Activated CD4-positive, alpha-beta T cell treated with anti-CD3 and anti-CD28 coated beads, Interleukin-2, Interleukin-4, amounts not matched to agents 100 ng/mL and 50 ng/mL, durations not matched to agents 16 hours and 8 hours (primary cell): ENCODE measurements at regions not wholly inside any gene's neighbourhood (a gene's known extent, or its start where the extent isn't known, plus 50 kb on each side); places are given as distances from the start of the nearest gene placed in this dataset.
"Not testable (repeated sequence)": the region's sequence is repeated elsewhere in the genome, so short reads cannot be mapped to it uniquely, and the experiment has no call there.

Experiments
- DNase-seq: peaks from one replicate; pipeline ENCODE4 v3.0.0-alpha.2; 2020; ENCODE audit warnings: low spot score

GRCh38 chr7:34207810-34208209 is 302.5 kb downstream of the BMPER start:
- DNase-seq: no peak

DNA sequence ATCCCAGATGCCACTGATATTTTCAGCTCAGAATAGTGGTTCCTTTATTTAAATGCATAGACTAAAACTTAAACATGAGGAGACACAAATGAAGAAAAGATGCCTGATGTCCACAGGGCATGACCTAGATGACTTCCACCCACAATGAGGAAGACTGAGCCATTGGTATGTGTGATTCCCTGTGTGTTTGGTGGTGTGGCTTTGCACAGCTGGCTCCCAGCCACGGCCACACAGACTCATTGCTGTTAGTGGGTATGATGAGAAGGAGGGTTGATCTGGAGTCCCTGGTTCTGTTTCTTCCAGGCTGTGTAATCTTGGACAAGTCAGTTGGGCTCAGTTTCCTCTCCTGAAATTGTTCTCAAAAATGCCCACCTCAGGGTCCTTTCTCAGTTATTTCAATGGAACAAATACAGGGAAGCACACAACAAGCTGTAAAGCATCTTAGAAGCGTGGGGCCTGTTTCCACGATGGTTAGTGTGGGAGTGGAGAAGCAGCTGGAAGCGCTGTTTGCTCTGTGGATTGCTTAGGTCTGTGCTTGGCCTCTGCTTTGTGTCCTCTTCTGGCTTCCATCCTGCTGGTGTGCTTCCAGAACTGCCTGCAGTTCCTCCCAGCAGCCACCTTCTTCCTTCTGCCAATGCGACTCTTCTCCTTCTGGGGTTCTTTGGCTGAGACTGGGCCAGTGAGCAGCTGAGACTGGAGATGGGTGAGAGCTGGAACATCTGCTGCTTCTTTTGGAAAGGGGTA is 303.7 kb downstream of the BMPER start:
- DNase-seq: no peak

DNA sequence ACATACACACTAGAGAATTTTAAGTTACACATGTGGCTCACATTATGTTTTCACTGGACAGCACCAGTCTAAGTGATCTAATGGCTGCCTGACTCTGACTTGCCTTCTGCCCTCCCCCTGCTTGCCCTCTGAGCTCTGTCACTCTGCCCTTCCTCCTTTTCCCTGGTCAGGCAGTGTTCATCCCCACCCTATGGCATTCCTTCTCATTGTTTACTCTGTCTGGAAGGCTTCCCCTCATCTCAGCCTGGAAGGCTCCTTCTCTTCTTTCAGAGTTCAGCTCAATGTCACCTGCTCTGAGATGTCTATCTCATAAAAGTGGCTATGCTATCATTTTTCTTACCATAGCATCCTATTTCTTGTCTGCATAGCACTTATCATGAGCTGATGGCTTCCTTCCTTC is 305.7 kb downstream of the BMPER start:
- no peak for DNase-seq

GRCh38 chr7:34217972-34218371 is 312.6 kb downstream of the BMPER start:
- no peak for DNase-seq

GRCh38 chr7:34219153-34219718 is 313.9 kb downstream of the BMPER start:
- no peak for DNase-seq

- no peak for DNase-seq
Observed at GRCh38 chr7:34220506-34221185, 315.3 kb downstream of the BMPER start.

GRCh38 chr7:34222316-34222715 is 317.0 kb downstream of the BMPER start:
- no peak for DNase-seq

- no peak for DNase-seq
Observed at GRCh38 chr7:34222722-34223121, 317.4 kb downstream of the BMPER start.

- DNase-seq: no peak
Observed at GRCh38 chr7:34224281-34224680, 318.9 kb downstream of the BMPER start.

DNA sequence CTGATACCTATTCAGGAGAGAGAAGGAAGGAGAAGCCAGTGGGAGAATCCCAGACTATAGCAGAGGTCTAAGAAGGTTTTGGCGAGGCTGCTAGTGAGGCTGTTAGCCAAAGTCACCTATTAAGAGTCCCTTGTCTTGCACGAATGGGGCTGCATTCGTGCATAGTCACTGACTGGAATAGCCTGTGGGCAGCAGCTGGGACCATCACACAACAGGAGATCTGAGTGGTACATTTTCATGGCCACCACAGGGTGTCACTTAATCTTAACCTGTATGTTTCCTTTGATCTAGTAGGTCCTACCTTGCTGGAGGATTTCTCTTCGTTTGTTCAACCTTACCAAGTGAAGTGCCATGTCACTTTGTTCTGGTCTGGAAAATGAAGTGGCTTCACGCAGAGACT is 319.9 kb downstream of the BMPER start:
- DNase-seq: no peak

GRCh38 chr7:34227525-34227924 is 322.2 kb downstream of the BMPER start:
- DNase-seq: no peak

DNA sequence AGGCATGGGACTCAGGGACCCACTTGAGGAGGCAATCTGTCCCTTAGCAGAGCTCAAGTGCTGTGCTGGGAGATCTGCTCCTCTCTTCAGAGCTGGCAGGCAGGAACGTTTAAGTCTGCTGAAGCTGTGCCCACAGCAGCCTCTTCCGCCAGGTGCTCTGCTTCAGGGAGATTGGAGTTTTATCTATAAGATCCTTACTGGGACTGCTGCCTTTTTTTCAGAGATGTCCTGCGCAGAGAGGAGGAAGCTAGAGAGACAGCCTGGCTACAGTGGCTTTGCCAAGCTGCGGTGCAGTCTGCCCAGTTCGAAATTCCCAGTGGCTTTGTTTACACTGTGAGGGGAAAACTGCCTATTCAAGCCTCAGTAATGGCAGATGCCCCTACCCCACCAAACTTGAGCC is 329.8 kb downstream of the BMPER start:
- DNase-seq: not testable (repeated sequence)

GRCh38 chr7:34236057-34236456 is 330.7 kb downstream of the BMPER start:
- no peak for DNase-seq

DNA sequence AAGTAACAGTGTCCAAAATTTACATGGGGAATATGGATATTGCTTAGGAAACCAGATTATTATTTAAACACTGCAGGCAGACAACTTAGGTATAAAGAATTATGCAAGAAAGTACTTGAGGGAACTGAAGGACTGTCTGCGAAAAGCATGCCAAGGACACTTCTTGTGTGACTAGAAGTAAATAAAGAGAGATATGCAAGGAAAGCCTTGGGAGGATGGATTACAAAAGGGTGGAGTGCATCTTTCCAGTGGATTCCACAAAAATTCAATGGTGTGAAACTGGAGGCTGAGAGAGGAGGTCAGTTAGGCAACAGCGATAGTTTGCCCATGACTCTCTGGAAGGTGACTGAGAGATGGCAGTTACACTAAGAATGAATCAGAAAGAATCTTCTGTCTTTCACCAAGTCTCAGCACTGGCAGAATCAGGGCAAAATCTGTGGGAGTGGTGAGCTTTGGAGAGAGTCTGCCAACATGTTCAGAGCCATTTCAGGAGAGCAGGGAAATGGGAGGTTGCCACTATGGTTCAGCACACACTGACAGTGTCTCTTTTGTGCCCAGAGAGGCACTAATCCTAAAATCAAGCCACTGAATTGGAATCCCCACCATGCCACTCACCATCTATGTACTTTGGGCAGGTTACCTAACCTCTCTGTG is 331.6 kb downstream of the BMPER start:
- DNase-seq: no peak

DNA sequence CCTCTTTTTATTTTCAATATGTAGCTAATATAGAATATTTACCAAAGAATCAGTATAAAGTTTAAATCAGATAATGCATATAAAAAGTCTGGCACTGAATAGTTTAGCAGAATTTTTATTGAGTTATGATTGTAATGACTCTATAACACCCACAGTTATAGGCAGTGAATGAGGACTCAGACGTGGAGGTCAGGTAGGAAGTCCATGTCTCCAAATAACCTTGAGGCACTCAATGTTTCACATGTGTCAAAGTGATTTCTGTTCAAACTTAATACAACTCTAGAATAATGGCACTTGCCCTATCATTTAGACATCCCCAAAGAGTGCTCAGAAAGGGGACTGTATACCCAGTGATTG is 332.1 kb downstream of the BMPER start:
- no peak for DNase-seq

GRCh38 chr7:34240417-34240816 is 335.1 kb downstream of the BMPER start:
- DNase-seq: no peak

GRCh38 chr7:34242391-34242790 is 337.1 kb downstream of the BMPER start:
- DNase-seq: no peak

GRCh38 chr7:34245246-34245645 is 339.9 kb downstream of the BMPER start:
- DNase-seq: no peak

DNA sequence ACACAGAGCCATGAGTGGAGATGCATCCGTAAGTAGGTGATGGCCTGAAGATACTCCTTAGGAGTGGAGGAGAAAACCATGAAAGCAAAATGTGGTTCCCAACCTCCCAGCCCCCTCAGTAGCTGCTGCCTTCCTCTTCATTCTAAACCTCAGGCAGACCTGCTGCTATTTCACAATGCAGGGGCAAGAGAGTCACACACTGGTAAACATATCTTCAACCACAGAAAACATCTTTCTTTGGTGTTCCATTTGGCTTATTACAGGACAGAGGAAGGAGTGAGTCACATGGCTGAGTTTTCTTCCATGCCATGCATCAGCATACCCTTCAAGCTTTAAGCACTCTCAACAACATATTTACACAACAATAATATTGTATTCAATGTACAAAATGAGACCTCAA is 342.1 kb downstream of the BMPER start:
- DNase-seq: no peak

DNA sequence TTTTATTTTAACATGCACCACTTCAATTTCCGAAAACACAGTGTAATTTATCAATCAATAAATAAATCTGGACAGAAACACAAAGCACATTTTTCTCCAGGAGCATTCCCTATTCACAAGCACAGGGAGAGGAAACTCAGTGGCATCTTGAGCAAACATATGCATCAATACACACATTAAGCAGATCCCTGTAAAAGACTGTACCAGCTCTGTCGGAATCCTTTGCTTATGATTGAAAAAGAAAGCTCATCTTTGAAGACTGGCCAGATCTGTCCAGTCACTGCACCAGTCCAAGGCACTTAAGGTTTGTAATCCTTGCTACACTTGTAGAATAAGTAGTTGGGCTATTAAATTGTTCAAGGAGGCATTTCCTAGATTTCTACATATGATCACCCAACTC is 343.9 kb downstream of the BMPER start:
- no peak for DNase-seq

DNA sequence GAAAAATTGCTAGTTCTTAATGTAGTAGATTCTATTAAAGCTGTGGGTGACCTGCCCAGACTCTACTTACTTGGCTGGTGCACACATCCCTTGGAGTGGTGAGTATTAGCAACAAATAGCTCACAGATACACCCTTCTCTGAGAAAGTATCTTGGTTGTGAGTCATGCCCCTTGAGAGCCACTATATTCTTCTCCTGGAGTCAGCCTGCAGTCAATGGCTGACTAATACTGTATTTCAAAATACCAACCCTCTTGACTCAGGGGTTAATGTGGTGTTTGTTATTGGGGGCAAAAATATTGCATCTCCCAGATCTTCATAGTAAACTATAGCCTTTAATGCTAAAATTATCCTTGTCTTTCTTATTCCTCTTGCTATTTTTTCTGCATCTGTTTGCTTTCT is 354.9 kb downstream of the BMPER start:
- DNase-seq: no peak

DNA sequence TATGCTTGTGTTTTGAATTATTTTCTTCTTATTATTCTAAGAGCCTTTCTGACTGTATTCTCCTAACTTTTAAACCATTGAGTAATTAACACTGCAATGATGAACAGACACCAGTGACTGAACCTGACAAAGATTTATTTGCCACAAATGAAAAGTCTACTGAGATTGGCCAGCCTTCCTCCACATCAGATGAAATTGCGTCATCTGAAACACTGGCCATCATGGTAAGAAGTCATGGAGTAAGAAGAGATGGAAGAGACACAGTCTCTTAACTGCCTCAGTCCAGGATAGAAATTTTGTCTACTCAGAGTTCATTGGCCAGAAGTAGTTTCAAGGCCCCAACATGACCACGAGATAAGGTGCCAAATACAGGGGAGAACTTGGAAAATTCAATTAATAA is 357.8 kb downstream of the BMPER start:
- no peak for DNase-seq

- DNase-seq: no peak
Observed at GRCh38 chr7:34269084-34269483, 363.7 kb downstream of the BMPER start.
